ENCODE measurements at regions not wholly inside any gene's neighbourhood (a gene's known extent, or its start where the extent isn't known, plus 50 kb on each side); places are given as distances from the start of the nearest gene placed in this dataset.
A peak's percentile ranks its signal among the peaks of the same experiment; 100 is the strongest.

DNA sequence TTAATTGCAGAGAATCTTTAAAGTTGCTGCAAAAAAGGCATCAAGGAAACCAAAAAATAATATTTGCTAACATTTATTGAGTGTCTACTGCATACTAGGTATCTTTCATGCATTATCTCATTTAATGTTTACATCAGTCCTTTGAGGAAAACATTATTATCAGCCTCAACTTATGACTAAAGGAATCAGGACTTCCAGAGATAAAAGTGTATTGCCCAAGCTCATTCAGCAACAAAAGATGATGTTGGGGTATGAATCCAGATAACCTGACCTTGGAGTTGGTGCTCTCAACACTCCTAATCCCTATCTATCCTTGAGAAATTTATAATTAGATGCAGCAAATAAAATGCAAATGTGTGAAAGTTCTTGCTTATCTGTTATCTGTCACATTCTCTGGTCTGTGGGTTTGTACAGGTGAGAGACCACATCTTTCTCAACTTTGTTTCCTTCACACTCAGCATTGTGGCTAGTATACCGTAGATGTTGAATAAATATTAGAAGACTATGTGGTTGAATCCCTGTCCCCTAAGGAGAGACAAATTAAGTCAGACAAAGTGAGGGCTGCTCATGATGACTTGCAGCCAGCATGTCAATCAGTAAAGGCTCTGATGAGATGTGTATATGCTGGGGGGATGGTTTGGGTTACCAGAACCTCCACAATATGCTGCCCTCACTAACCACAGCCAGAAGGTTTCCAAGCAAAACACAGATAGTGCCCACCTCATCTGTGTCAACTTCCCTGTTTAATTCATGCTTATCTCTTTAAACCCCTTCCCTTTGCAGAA lies 82.6 kb downstream of the NOG start:
- Histone ChIP-seq H3K27ac (no peak overlapping the region), H3K9me3 (no peaks in the 10 kb centered on the region), H3K27me3 (no peaks in the 10 kb centered on the region), H3K36me3 (no peaks in the 10 kb centered on the region), H3K4me1 (peaks cover 0 to 10% of the 10 kb centered on the region in 2 donors), H3K4me3 (no peak overlapping the region)
- DNase-seq (ENCODE audit: low spot score): no peak
- TF ChIP-seq, protein P1, sequence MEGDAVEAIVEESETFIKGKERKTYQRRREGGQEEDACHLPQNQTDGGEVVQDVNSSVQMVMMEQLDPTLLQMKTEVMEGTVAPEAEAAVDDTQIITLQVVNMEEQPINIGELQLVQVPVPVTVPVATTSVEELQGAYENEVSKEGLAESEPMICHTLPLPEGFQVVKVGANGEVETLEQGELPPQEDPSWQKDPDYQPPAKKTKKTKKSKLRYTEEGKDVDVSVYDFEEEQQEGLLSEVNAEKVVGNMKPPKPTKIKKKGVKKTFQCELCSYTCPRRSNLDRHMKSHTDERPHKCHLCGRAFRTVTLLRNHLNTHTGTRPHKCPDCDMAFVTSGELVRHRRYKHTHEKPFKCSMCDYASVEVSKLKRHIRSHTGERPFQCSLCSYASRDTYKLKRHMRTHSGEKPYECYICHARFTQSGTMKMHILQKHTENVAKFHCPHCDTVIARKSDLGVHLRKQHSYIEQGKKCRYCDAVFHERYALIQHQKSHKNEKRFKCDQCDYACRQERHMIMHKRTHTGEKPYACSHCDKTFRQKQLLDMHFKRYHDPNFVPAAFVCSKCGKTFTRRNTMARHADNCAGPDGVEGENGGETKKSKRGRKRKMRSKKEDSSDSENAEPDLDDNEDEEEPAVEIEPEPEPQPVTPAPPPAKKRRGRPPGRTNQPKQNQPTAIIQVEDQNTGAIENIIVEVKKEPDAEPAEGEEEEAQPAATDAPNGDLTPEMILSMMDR (IDR thresholded peaks at IDR 0.05): no peak

GRCh38 chr17:56676810-56677209 lies 83.3 kb downstream of the NOG start:
- no peaks in the 10 kb centered on the region for H3K27me3 ChIP-seq
- no peaks in the 10 kb centered on the region for H3K36me3 ChIP-seq
- no peak overlapping the region for H3K27ac ChIP-seq
- no peaks in the 10 kb centered on the region for H3K9me3 ChIP-seq
- H3K4me3 ChIP-seq: no peak overlapping the region
- no peak for DNase-seq (ENCODE audit: low spot score)
- H3K4me1 ChIP-seq: peaks cover 0 to 10% of the 10 kb centered on the region in 2 donors
- TF ChIP-seq, protein P1 (IDR thresholded peaks at IDR 0.05): no peak

DNA sequence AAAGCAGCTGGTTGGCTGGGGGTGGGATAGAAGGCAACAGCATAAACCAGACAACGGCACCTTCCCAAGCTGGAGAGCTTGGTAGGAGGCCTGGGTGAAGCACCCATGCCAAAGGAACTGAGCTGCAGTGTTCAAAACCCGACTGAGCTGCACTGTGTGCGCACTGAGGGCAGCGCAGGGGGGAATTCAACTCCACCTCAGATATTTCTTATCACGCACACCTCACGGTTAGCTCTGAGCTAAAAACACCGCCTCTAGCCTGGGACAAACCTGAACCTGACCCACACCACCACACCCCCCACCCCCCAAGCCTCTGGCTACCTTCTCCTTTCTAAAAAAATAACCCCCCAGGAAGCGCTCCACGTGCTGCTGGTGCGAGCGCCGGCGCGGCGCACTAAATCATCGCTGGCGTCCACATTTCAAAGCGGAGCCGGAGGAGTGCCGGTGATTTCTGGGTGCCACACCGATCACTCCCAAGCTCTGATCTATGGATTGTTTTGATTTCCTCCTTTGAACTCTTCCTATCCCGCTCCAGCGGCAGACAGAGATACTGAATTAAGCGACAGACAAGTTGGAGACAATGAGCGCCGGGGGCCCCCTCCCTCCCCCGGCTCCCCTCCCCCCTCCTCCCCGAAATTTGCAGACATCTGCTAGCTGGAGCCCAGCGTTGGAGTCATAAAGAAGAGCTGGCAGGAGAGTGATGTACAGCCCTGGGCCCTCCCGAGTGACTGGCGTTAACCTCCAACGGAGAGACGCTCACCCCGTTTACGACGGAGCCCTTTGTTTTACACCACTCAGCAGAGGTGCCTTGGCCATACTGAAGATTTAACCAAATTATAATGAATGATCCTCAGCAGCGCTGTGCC lies 85.0 kb downstream of the NOG start:
- Histone ChIP-seq H3K9me3 (no peaks in the 10 kb centered on the region), H3K4me3 (peak overlapping the region; percentile 1 to 35), H3K27ac (no peak overlapping the region), H3K27me3 (no peaks in the 10 kb centered on the region), H3K4me1 (peaks cover 0 to 10% of the 10 kb centered on the region in 2 donors), H3K36me3 (no peaks in the 10 kb centered on the region)
- TF ChIP-seq, protein P1 (IDR thresholded peaks at IDR 0.05): no peak
- no peak for DNase-seq (ENCODE audit: low spot score)

- DNase-seq (ENCODE audit: low spot score): no peak
- TF ChIP-seq, protein P1 (IDR thresholded peaks at IDR 0.05): peak; percentile 43 to 76
- no peaks in the 10 kb centered on the region for H3K36me3 ChIP-seq
- H3K9me3 ChIP-seq: no peaks in the 10 kb centered on the region
- H3K27ac ChIP-seq: no peak overlapping the region
- H3K4me3 ChIP-seq: peak overlapping the region; percentile 1 to 35
- peaks cover 0 to 10% of the 10 kb centered on the region in 2 donors for H3K4me1 ChIP-seq
- H3K27me3 ChIP-seq: no peaks in the 10 kb centered on the region
These were observed 85.7 kb downstream of the NOG start for GRCh38 chr17:56679115-56679776.

DNA sequence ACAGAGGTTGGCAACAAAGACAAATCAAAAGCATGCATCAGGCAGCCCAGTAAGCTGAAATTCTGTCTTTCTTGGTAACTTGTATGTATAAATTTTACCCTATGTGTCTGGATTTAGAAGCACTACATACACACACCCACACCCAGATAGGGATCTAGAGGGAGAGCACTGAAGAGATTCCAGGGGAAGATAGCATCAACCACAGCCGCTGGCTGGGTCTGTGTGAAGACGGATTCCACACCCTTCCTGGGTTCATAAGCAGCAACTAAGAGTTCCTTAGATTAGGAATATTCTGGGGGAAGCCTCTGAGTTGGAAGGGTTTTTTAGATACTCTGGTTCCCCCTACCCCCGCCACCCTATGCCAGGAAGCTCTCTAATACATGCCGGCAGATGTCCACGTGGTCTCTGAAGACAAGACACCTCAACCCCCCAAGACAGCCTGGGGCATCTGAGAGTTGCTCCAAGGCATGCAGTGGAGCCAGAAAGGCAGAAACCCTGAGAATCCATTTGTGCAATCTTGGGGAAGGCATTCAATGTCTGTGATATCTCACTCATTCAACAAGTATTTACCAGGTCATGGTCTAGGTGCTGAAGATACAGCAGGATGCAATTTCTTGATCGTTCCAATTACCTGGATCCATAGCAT lies 86.4 kb downstream of the NOG start:
- TF ChIP-seq, protein P1 (IDR thresholded peaks at IDR 0.05): no peak
- no peaks in the 10 kb centered on the region for H3K27me3 ChIP-seq
- DNase-seq (ENCODE audit: low spot score): no peak

More for the DNA sequence above, 86.4 kb downstream of the NOG start:
- H3K27ac ChIP-seq: no peak overlapping the region
- H3K4me3 ChIP-seq: no peak overlapping the region
- no peaks in the 10 kb centered on the region for H3K9me3 ChIP-seq
- H3K36me3 ChIP-seq: no peaks in the 10 kb centered on the region
- peaks cover 0 to 10% of the 10 kb centered on the region in 2 donors for H3K4me1 ChIP-seq
